ENCODE measurements at regions not wholly inside any gene's neighbourhood (a gene's known extent, or its start where the extent isn't known, plus 50 kb on each side); places are given as distances from the start of the nearest gene placed in this dataset.

GRCh38 chr2:121164042-121164441 is 121.0 kb downstream of the TFCP2L1 start:
- no peak for TF ChIP-seq CTCF (IDR thresholded peaks at IDR 0.05; ENCODE audit: poor library complexity, severe bottlenecking)
- no peak for TF ChIP-seq REST (IDR thresholded peaks at IDR 0.05; ENCODE audit: borderline replicate concordance)
- TF ChIP-seq TAF1 (IDR thresholded peaks at IDR 0.05; ENCODE audit: low read depth) = no peak
- TF ChIP-seq POLR2AphosphoS5 (IDR thresholded peaks at IDR 0.05) = no peak

Data from neural cell (in vitro differentiated cells).